ENCODE measurements at regions not wholly inside any gene's neighbourhood (a gene's known extent, or its start where the extent isn't known, plus 50 kb on each side); places are given as distances from the start of the nearest gene placed in this dataset.

DNA sequence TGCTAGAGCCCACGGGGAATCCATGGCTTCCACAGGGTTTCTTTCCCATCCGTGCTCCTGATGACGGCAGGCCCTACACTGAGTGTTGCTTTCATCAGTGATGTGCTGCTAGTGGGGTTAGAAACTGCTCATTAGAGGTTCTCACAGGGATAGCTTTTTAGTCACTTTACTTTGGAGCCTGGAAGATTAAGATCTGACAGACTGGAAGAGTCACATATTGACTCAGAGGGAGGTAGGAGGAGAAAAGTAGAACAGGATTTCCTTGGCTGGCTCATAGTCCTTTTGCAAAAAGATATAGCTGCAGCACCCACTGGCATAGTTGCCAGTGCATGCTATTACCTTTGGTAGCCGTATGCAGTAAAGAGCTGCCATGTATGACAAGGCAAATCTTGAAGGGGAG, 890.3 kb downstream of the C6orf118 start:
- DNase-seq: no peak

DNA sequence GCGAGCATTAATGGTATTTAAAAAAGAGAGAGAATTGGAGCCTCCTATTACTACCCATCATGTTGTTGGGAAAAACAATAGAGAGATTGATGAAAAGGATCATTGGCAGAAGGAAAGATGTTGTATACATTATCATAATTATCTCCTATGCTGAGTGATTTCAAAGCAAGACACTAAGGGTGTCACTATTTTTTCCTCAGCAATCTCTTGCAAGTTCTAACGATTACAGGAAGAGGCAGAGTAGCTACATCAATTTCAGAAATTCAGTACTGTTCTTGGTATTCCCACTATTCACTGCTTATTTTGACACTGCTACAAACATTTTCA, 891.2 kb downstream of the C6orf118 start:
- no peak for DNase-seq

DNA sequence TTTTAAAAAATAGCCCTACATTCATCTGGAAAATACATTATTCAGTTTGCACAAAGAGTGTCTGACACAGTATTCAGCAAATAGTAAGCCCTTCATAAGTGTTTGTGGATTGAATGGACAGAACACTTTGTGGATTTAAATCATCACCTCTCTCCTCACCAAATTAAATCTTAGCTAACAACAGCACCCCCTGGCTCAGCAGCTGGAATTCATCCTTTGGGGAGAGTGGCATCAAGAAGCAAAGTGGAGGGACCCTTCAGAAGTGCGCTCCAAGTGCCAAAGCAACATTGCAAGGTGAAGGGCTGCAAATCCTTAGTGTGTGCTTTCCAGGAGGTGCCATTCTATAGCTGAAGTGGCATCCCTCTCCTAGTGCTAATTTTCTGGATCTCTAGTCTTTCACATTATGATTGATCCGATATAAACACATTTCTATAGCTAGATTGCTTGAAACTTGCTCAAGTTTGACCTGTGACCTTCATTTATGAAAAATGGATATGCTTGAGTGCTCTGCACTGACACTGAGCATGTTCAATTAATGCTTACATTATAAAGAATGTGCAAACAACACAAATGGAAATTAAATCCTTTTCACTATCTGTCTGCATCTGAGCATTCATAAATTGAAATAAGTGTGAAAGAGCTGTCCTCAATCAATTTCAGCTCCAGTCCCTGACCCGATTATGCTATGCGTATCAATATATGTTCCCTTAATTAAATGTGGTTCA, 891.7 kb downstream of the C6orf118 start:
- no peak for DNase-seq

DNA sequence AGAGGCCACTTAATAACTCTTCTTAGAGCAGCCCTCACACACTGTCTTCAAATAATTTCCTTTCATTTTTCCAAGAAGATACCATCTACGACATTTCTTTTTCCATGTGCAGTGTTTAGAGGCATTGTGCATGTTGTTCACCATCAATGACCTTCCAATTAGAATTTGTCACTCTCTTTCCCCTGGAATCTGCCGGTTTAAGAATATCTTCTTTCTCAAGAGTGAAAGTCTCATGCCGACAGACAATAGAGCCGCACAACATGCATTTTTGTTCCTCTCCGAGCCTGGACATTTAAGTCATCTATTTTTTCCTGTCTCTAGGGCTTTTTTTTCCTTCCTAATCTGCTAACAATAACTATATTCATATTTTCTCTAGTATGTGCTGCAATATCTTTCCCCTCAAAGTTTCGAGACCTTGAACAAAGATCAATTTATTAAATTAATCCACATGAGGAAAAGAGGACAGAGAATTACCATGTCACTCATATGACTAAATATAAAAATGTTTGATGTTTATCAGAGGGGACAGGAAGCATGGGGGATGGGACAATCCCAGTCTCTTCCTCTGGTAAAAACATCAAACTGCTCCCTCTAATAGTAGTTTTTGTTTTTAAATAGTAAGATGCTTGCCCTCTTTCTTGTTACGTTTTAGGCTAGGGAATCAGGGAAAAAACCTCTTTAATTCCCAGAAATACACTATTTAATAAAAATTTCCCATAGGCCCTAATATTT, 893.4 kb downstream of the C6orf118 start:
- DNase-seq: no peak

DNA sequence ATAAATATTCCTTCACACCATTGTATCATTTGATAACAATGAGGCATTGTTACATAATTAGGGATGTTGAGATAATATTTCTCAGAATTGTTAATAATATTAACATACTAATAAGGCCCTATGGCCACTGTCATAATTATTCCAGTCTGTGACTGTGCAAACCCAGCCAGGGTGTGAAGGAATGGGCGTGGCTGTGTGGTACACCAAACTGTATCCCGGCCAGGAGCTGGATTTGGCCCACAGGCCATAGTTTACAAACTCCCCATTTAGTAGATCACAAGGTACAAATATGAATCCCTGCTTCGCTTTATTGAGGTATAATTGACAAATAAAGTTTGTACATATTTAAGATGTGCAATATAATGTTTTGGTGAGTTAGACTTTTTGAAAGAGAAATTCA, 894.7 kb downstream of the C6orf118 start:
- DNase-seq: no peak

DNA sequence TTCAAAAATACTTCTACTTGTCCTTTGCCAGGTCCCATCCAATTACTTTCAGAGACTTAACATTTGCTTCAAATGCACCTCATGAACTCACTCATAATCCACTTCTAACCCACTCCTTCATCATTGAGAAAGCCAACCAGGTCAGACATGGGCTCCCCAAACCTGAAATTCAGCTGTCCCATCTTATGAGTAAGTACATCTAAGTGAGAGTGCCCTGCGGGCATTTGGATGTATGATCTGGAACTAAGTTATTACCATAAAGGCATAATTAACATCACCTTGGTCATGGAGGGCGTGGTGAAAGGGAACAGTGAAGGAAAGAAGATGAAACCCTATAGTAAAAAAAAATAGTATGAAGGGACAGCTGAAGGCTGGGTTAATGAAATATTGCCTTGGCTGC, 896.8 kb downstream of the C6orf118 start:
- no peak for DNase-seq

DNA sequence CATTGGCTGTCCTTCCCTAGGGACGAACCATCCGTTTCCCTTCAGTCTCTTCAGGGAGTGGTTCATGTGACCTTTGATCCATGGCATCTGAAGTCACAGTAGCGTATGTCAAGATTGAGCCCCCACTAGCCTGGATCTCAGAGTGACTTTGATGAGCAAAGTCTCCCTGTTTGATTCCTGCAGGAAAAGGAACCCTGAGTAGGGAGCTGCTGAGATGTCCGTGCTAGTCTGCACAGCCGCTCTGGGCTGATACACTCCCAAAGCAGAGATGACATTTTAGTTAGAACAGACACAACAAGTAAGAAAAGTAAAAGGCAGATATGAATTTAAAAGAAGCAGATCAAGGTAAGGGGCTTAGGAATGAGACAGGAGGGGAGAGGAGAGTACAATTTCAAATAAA, 899.4 kb downstream of the C6orf118 start:
- DNase-seq: no peak

DNA sequence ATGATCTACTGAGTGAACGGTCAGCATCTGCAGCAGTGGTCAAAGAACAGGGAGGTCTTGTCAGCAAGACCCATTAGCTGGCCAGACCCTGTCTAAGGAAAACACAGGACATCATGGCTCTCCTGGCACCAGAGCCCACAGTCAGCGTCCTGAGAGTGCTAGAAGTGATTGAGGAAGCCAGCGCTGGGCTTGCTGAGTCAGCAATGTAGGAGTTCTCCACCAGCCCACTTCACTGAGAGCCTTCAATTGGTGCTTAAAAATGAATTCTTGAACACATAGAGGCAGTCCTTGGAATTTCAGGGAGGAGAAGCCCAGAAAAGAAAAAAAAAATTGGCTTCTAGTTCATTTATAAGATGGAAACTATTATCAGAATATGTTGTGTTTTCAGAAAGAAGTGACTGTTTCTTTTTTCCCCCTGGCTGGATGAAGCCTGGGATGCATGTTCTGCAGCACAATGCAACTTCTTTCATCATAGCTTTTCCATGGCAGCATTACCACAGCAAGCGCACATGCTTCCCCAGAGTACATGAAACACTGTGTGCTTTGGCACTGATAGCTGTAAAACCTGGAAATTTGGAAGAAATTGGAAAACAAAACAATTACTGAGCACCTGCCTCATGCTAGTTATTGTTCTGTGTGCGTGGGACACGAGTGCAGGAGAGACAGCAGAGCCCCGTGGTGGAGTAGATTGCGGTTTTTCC, 899.9 kb downstream of the C6orf118 start:
- no peak for DNase-seq

DNA sequence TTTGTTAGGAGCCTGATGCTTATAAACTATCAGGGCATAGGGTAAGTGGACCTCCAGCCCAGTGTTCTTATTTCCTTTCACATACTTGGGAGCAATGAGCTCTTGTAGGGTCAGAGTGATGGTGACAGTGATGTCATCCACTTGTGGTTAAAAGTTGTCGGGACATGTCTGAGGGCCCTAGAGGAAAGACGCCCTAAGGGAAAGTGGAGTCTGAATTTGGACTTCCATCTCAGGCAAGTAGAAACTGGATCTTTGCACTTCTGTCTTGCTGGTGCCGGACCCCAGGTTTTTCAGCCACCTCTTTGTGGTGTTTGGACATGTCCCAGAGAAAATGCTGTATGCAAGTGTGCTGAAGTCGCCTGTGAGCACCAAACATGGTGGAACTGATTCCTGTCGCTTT, 900.5 kb downstream of the C6orf118 start:
- no peak for DNase-seq

DNA sequence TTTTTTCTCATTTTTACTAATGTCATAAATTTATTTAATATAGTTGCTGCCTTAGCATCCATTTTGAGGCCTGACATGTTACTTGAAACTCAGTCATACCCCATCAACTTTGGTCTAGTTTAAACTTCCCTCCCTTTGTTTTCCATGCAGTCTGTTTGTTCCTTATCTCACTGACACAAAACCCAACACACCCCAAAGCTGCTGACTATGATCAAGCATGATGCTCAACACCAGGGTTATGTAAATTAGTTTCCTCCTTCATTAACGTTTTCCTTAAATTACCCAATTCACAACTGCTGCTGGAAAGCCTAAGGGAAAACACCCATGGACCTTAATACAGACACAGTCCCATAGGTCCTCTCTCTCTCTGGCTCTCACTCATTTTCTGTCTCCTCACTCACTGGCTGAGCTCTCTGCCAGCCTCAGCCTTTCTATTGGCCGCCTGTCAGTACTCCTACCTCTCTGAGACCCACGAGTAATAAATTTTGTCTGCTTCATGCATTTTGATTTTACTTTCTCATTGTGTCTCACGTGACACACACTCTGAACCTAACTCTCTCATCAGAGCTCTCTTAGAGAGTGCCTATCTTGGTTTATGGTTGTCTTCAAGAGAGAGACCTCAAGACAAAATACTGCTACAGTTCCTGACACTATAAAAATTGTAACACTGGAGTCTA, 904.5 kb downstream of the C6orf118 start:
- DNase-seq: no peak

DNA sequence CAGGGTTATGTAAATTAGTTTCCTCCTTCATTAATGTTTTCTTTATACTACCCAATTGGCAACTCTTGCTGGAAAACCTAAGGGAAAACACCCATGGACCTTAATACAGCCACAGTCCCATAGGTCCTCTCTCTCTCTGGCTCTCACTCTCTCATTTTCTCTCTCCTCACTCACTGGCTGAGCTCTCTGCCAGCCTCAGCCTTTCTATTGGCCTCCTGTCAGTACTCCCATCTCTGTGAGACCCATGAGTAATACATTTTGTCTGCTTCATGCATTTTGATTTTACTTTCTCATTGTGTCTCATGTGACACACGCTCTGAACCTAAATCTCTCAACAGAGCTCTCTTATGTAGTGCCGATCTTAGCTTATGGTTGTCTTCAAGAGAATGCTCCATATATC, 907.5 kb downstream of the C6orf118 start:
- no peak for DNase-seq

DNA sequence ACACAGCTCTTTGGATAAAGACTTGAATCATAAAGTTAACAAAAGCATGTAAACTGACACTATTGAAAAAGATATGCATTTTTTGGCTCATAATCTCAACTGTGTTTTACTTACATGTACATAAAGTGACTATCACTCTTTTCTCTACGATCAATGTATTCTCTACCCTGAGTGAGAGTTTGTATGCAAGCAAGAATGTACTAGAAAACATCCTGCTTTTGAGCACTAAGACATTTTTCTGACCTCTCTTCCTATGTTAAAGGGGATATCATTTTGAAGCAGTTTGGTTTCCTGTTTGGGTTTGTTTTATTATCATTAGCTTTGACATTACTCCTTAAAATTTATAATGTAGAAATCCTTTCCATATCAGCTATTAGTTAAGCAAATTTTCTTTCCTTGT, 910.8 kb downstream of the C6orf118 start:
- DNase-seq: no peak

DNA sequence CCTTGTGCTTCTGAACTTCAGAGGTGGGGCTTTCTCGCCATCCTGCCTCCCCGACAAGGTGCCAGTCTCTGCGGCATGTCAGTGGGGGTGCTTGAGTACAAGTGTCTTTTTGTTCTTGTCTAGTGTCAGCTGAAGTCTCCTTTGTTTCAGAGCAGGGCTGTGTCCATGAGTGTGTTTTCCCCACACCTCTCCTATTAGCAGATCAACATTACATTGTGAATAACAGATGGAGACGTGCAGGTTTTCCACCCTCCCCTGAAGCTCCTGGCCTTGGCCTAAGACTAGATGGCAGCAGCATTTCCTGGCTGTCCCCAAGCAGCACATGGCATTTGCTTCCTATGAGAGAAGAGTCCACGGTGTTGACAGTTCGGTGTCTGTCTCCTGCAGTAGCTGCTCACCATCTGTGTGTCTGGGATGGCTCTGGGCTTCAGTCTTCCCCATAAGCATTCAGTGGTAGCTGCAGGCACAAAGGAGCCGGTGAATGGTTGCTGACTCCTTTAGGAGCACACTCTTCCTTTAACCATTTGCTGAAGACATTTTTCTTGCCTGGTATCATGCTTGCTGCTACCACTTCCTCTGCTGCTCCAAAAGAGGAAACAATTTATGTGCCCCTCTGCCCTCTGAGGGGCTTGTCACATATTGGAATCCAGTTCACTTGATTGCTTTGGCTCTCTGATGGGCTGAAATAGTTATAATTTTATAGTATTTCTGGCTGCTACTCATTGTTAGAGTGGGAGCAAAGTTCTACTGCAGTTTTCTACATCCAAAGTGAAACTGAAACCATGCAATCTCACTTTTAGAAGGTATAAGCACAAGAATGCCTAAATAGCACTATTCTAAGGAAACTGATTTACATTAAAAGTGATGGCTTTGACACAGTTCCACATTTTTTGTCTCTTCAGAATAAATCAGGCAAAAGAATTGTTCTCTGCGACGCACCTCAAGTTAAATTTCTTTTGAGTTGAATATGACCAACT, 913.0 kb downstream of the C6orf118 start:
- peak; percentile 39 for DNase-seq

DNA sequence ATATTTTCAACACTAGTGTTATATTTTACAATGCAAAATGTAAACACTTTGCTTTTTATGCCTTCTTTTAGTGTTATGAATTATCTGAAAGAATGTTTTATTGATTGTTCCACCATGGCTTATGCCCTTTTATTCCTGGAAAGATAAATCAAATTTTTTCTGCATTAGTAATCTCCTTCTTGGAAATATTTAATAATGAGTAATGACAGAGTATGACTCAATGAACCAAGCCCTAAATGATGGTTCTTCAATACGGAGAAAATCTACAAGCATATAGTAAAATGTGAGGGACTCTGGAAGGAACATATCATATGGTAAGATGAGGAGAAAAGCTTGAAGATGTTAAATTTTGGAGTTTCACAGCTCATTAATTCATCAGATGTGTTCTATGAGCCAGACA, 929.6 kb downstream of the C6orf118 start:
- no peak for DNase-seq

DNA sequence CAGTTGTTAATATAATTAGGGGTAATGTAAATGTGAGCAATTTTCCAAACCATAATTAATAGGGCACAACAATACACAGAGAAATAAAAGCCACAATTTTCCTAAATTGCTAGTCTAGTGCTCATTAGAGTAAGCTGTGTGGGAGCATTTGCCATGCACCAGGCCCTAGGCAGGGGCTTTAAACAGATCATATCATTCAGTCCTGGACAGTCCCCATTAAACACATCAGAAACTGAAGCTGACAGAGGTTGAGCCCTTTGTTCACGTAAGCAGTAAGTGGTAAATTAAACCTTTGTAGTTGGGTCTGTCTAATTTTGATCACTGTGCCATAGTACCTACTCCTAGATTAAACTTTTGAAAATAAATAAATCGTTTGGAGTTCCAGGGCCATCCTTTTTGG, 931.1 kb downstream of the C6orf118 start:
- DNase-seq: no peak

DNA sequence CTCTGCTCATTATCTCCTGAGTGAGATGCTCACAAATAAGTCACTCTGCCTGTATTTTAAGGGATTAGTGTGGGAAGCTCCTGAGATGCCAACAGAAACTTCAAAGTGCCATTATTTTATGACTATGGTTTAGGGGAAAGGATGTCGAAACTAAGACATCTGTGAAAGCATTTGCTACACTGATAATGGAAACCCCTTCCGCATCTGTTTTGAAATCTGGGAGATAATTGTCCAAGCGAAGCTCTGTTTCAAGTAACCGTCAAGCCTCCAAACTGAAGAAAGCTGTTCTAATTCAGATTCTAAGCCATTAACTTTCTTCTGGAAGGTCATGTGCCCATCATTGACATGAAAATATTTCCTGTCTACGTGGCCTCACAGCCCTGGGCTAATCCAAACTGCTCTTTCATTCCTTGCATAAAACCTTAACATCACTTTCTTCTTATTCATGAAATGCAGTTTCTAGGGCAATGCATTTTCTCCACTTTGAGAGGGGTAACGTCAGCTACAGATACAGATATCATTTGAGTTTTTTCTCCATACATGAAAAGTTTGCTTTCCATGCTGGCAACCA, 932.0 kb downstream of the C6orf118 start:
- no peak for DNase-seq

DNA sequence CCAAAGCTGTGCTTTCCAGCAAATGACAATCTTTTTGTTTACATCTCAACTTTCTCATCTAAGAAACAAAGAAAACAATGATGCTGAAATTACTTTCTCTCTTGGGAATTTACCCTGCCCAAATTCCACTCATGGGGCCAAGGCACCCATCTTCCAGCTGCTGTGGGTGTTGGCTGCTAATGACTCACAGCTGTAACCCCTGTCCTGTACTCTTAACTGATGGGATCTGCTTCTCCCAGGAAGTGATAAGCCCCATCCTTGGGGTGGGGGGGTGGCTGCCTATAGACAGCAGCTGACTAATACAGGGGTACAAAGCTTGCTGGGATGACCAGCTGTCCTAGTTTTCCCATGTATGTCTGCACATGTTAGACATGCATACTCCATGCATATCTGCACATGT, 938.6 kb downstream of the C6orf118 start:
- no peak for DNase-seq

DNA sequence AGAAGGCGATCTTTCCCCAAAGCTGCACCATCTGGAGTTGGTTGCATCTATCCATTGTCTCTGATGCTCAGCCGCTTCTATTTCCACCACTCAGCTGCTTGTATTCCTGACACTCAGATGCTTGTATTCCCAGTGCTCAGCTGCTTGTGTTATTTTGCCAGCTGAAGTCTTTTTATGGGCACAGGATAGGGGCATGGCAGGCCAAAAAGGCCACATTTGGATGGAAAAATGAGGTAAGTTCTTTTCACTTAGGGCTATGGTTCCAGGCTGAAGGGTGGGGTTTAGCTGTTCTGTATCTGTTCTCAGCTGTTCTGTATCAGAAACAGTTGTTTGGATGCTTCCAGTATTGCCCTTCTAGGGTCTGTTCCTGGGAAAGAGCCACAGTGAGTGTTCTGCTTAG, 944.9 kb downstream of the QKI start:
- no peak for DNase-seq

DNA sequence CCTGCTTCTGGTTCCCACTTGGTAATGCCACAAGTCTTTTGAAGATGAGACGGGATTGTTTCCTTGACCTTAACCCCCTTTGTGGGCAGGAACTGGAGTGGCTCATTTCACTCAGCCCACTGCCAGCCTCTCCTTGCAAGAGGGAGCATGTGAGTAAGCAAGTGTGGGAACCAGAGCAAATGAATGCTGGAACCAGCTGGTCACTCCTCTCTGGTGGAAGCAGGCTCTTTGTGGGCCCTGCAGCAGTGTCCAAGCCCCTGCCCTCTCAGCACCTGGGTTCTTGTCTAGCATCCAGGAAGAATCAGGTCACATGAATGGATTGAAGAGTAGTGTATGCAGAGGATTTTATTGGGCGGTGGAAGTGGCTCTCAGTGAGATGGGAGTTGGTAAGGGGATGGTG, 944.5 kb downstream of the QKI start:
- DNase-seq: no peak

DNA sequence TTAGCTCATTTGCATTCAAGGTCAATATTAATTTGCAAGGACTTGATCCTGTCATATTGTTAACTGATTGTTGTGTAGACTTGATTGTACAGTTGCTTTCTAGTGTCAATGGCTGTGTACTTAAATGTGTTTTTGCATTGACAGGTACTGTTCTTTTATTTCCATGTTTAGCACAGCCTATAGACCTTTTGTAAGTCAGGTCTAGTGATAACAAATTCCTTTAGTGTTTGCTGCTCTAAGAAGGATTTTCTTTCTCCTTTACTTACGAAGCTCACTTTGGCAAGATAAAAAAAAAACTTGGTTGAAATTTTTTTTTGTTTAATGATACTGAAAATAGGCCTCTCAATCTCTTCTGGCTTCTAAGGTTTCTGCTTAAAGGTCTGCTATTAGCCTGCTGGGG, 942.3 kb downstream of the QKI start:
- DNase-seq: no peak

DNA sequence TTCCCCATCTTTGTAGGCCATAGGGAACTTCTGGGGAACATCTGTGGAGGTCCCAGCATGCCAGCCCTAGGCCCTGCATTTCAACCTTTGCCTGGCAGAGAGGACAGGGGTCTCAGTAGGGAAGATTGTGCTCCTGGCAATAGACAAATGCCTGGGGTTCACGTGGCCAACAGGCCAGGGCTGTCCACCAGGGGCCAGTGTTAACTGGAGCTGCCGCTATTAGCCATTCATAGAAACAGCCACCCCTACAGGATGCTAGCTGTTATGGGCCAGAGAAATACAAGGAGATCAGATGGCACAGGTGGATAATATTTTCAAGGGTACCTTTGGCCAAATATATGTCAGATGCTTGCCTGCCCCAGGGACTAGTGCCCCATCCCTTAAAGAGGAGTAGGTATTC, 932.9 kb downstream of the QKI start:
- DNase-seq: no peak

DNA sequence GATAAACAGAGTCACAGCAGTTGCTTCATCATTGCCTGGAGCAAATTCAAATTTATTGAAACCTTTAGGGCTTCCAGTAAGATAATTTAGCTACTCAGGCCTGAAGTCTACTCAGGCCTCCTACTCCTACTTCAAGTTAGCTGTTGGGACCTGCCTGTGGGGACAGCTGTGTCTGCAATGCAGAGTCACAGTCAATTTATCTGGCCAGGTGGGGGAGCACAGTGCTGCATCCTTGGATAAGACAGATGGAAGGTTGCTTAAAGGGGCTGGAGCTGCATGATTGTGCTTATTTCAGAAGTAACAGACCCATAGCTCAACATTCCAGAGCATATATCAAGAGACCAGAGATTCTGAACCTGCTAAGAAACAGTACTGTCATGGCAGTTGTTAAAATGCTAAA, 932.1 kb downstream of the QKI start:
- no peak for DNase-seq
